ENCODE measurements at regions not wholly inside any gene's neighbourhood (a gene's known extent, or its start where the extent isn't known, plus 50 kb on each side); places are given as distances from the start of the nearest gene placed in this dataset.

DNA sequence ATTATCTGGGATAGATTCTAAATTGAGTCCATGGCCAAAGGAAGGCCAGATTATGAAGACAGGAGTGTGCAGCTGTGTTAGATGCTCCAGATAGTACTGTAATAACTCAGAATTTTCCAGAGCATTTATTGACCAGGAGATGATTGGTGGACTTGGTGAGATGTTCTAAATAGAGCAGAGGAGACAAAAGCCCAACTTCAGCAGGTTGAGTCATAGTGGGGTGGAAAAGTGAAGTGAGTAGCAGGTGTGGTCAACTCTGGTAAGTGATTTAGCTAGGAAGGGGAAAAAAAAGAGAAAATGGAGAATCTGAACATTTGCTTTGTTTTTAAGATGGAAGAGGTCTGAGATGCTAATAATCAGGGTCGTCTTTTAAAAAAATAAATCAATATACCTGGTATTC is 227.4 kb downstream of the TMEM200A start:
- TF ChIP-seq, protein P1, sequence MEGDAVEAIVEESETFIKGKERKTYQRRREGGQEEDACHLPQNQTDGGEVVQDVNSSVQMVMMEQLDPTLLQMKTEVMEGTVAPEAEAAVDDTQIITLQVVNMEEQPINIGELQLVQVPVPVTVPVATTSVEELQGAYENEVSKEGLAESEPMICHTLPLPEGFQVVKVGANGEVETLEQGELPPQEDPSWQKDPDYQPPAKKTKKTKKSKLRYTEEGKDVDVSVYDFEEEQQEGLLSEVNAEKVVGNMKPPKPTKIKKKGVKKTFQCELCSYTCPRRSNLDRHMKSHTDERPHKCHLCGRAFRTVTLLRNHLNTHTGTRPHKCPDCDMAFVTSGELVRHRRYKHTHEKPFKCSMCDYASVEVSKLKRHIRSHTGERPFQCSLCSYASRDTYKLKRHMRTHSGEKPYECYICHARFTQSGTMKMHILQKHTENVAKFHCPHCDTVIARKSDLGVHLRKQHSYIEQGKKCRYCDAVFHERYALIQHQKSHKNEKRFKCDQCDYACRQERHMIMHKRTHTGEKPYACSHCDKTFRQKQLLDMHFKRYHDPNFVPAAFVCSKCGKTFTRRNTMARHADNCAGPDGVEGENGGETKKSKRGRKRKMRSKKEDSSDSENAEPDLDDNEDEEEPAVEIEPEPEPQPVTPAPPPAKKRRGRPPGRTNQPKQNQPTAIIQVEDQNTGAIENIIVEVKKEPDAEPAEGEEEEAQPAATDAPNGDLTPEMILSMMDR (IDR thresholded peaks at IDR 0.05; ENCODE audit: borderline replicate concordance, extremely low read depth, low read length, poor library complexity, severe bottlenecking): no peak
- TF ChIP-seq EZH2 (IDR thresholded peaks at IDR 0.05; ENCODE audit: borderline replicate concordance, low read depth, low read length, severe bottlenecking): no peak
